SK-N-SH (cell line): ENCODE measurements at regions not wholly inside any gene's neighbourhood (a gene's known extent, or its start where the extent isn't known, plus 50 kb on each side); places are given as distances from the start of the nearest gene placed in this dataset.

Source experiments
- CTCF ChIA-PET: fragments of 300-600, 350-600 bp; formaldehyde crosslinking; extraction: SDS; loops from one replicate; lab custom pipeline; 2021; lab: Yijun Ruan, JAX
- POLR2A ChIA-PET: fragments of 350-600 bp; sonication (Branson Sonifier 250); formaldehyde crosslinking; extraction: SDS; loops from one replicate; lab custom pipeline; 2020; ENCODE audit warnings: antibody characterized with exemption, inconsistent platforms; lab: Yijun Ruan, JAX
- DNase-seq: peaks from one replicate; pipeline ENCODE4 v3.0.0; 2012
- H2AFZ ChIP-seq: fragments of 200-600 bp; sonication (generic); 2 replicates; pipeline ENCODE4 v1.8.1; 2016; ENCODE audit warnings: antibody characterized with exemption, mild to moderate bottlenecking, low read depth
- H3F3A ChIP-seq: fragments of 200-600 bp; sonication (generic); replicated peaks from 2 replicates; pipeline ENCODE3; 2016; ENCODE audit warnings: antibody characterized with exemption, mild to moderate bottlenecking; ENCODE audit not compliant: insufficient read depth
- H3K27ac ChIP-seq, 2 experiments: fragments of 200-500 bp in 1 of 2; fragments of 200-600 bp in 1 of 2; sonication (Bioruptor generic) in 1 of 2; sonication (generic), shearing (Covaris generic) in 1 of 2; 2 replicates each; pipeline versions ENCODE4 v1.5.1 to v1.6.1; 2014 to 2016; ENCODE audit warnings: low read depth in 2 of 2, inconsistent platforms in 1 of 2, low read length in 1 of 2, mild to moderate bottlenecking in 1 of 2, mixed read lengths in 1 of 2
- H3K27me3 ChIP-seq: fragments of 200-600 bp; sonication (generic), shearing (Covaris generic); 2 replicates; pipeline ENCODE4 v1.6.1; 2016; ENCODE audit warnings: mixed run types; ENCODE audit not compliant: insufficient read depth
- H3K36me3 ChIP-seq, 2 experiments: fragments of 200-500 bp in 1 of 2; fragments of 200-600 bp in 1 of 2; sonication (Bioruptor generic) in 1 of 2; sonication (generic) in 1 of 2; replicated peaks in 1 of 2; 2 replicates each; pipeline versions ENCODE3 to v1.5.1; 2014 to 2016; ENCODE audit warnings: low read length in 1 of 2, mild to moderate bottlenecking in 1 of 2; ENCODE audit not compliant: insufficient read depth in 2 of 2, control insufficient read depth in 1 of 2
- H3K4me1 ChIP-seq, 2 experiments: fragments of 200-500 bp in 1 of 2; fragments of 200-600 bp in 1 of 2; sonication (Bioruptor generic) in 1 of 2; sonication (generic), shearing (Covaris generic) in 1 of 2; 2 replicates each; pipeline versions ENCODE4 v1.5.1 to v1.6.1; 2014 to 2016; ENCODE audit warnings: low read depth in 1 of 2, low read length in 1 of 2, mixed run types in 1 of 2; ENCODE audit not compliant: insufficient read depth in 2 of 2, control insufficient read depth in 1 of 2
- H3K4me2 ChIP-seq: fragments of 200-600 bp; sonication (generic), shearing (Covaris generic); 2 replicates; pipeline ENCODE4 v1.6.1; 2017; ENCODE audit warnings: mixed run types
- H3K4me3 ChIP-seq, 2 experiments: fragments of 200-500 bp in 1 of 2; fragments of 200-600 bp in 1 of 2; sonication (Bioruptor generic) in 1 of 2; sonication (generic), shearing (Covaris generic) in 1 of 2; 2 replicates each; pipeline versions ENCODE4 v1.5.1 to v1.8.1; 2014 to 2016; ENCODE audit warnings: low read depth in 2 of 2, inconsistent platforms in 1 of 2, low read length in 1 of 2, mild to moderate bottlenecking in 1 of 2, mixed read lengths in 1 of 2, moderate library complexity in 1 of 2
- H3K79me2 ChIP-seq: fragments of 200-600 bp; sonication (generic); 2 replicates; pipeline ENCODE4 v1.8.1; 2017; ENCODE audit warnings: mild to moderate bottlenecking; ENCODE audit not compliant: insufficient read depth
- H3K9ac ChIP-seq: fragments of 200-600 bp; sonication (generic); 2 replicates; pipeline ENCODE4 v1.6.1; 2017; ENCODE audit warnings: mixed run types
- H3K9me2 ChIP-seq: fragments of 200-600 bp; sonication (generic); 2 replicates; pipeline ENCODE4 v1.6.1; 2017; ENCODE audit warnings: mixed run types
- H3K9me3 ChIP-seq: fragments of 200-600 bp; sonication (generic); 2 replicates; pipeline ENCODE4 v1.6.1; 2017; ENCODE audit warnings: mixed run types, mild to moderate bottlenecking, moderate library complexity
- H4K20me1 ChIP-seq: fragments of 200-600 bp; sonication (generic); 2 replicates; pipeline ENCODE4 v1.6.1; 2017; ENCODE audit warnings: mild to moderate bottlenecking, mixed run types; ENCODE audit not compliant: insufficient read depth
- ELF1 ChIP-seq: IDR thresholded peaks from 2 replicates; pipeline ENCODE4 v1.4.0; 2012
- EP300 ChIP-seq, 2 experiments: IDR thresholded peaks; 2 replicates each; pipeline versions ENCODE4 v1.4.0 to v1.6.1; 2012; ENCODE audit warnings: borderline replicate concordance in 1 of 2, low read depth in 1 of 2, low read length in 1 of 2
- FOXJ3 ChIP-seq: sonication (generic); formaldehyde crosslinking; IDR thresholded peaks from 2 replicates; pipeline ENCODE4 v1.5.1; 2020; ENCODE audit warnings: mild to moderate bottlenecking, missing genetic modification reagents
- JUND ChIP-seq: IDR thresholded peaks from 2 replicates; pipeline ENCODE4 v1.4.0; 2012
- MXI1 ChIP-seq: IDR thresholded peaks from 2 replicates; pipeline ENCODE4 v1.6.1; 2012; ENCODE audit warnings: mild to moderate bottlenecking, low read depth, low read length, improper control_type of control experiment
- NFIC ChIP-seq: IDR thresholded peaks from 2 replicates; pipeline ENCODE4 v1.4.0; 2012; ENCODE audit warnings: borderline replicate concordance
- RFX5 ChIP-seq: IDR thresholded peaks from 2 replicates; pipeline ENCODE4 v1.6.1; 2012; ENCODE audit warnings: mild to moderate bottlenecking, improper control_type of control experiment, low read length
- RXRA ChIP-seq: IDR thresholded peaks from 2 replicates; pipeline ENCODE4 v1.4.0; 2012; ENCODE audit warnings: low read depth, mild to moderate bottlenecking, borderline replicate concordance
- SIN3A ChIP-seq: IDR thresholded peaks from 2 replicates; pipeline ENCODE4 v1.6.1; 2012; ENCODE audit warnings: low read depth, mild to moderate bottlenecking, low read length, moderate library complexity, borderline replicate concordance
- SMC3 ChIP-seq: IDR thresholded peaks from 2 replicates; pipeline ENCODE4 v1.6.1; 2012; ENCODE audit warnings: low read depth, low read length, improper control_type of control experiment
- TCF12 ChIP-seq: IDR thresholded peaks from 2 replicates; pipeline ENCODE4 v1.4.0; 2012
- WGBS: methylation state at CpG from one replicate; pipeline ENCODE4 v1.1.6; 2017; ENCODE audit warnings: low lambda C conversion rate; 5-methylcytosine and 5-hydroxymethylcytosine counted together
- TF ChIP-seq, protein P1 (sequence below): IDR thresholded peaks from 2 replicates; pipeline ENCODE4; 2012
- TF ChIP-seq, protein P2 (sequence below): IDR thresholded peaks from 2 replicates; pipeline ENCODE4 v1.4.0; 2012; ENCODE audit warnings: low read depth, borderline replicate concordance
- TF ChIP-seq, protein P3 (sequence below): fragments of 150-350 bp; IDR thresholded peaks from 2 replicates; pipeline ENCODE4 v1.6.1; 2017; ENCODE audit warnings: antibody characterized with exemption, low read length, low read depth, borderline replicate concordance
- TF ChIP-seq, protein P4 (sequence below): fragments of 150-350 bp; IDR thresholded peaks from 2 replicates; pipeline ENCODE4 v1.6.1; 2016; ENCODE audit warnings: mild to moderate bottlenecking, low read depth, low read length
- TF ChIP-seq, protein P5 (sequence below): fragments of 200-600 bp; sonication (generic); IDR thresholded peaks from 2 replicates; pipeline ENCODE4 v1.6.1; 2017; ENCODE audit warnings: antibody characterized with exemption, mild to moderate bottlenecking, moderate library complexity

DNA sequence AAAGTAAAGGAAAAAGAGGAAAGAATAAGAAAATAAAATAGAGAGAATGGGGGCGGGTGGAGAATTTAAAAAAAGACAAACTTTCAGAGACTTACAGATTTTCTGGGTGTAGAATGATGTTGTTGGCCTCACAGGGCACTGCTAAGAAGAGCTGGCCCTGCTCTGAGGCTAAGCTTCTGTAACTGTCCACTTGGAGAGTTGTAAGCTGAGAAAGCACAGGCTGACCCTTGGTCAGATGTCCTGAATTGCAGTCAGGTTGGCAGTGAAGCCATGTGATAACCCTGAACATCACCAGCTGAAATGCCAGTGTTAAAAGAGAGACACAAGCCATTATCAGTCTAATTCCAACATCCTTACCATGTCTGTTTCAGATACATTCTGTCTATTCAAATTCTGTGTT, 272.1 kb upstream of the SORCS1 start (continued):
- TF ChIP-seq RXRA = no peak
- TF ChIP-seq SIN3A = no peak
- TF ChIP-seq, protein P1, sequence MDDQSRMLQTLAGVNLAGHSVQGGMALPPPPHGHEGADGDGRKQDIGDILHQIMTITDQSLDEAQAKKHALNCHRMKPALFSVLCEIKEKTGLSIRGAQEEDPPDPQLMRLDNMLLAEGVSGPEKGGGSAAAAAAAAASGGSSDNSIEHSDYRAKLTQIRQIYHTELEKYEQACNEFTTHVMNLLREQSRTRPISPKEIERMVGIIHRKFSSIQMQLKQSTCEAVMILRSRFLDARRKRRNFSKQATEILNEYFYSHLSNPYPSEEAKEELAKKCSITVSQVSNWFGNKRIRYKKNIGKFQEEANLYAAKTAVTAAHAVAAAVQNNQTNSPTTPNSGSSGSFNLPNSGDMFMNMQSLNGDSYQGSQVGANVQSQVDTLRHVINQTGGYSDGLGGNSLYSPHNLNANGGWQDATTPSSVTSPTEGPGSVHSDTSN = no peak

DNA sequence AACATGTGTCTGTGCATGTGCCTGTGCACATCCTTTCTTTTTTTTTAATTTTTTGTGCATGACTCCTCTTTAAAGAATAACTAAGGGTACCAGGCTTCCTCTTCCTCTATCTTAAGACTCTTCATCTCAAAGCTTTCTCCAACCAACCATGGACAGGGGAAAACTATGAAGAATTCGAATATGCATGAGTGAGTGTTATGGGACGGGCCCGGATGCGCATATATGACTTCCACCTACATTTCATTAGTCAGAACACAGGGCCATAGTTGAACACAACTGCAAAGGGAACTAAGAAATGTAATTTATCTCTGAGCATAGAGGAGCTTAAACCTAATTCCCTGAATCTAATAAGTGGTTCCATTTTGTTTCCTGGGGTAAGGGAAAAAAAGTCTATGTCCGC, 270.3 kb upstream of the SORCS1 start:
- Histone ChIP-seq H3K4me2 (no peak overlapping the region), H3K36me3 (no peaks in the 10 kb centered on the region), H3K79me2 (no peaks in the 10 kb centered on the region), H3F3A (no peaks in the 10 kb centered on the region), H2AFZ (no peak overlapping the region), H3K27ac (no peak overlapping the region), H3K9ac (no peak overlapping the region), H3K27me3 (no peaks in the 10 kb centered on the region), H3K9me3 (no peaks in the 10 kb centered on the region), H3K4me1 (peaks cover 0 to 3% of the 10 kb centered on the region in 2 experiments; a peak in 1 of 4 replicates), H4K20me1 (no peaks in the 10 kb centered on the region), H3K9me2 (no peaks in the 10 kb centered on the region), H3K4me3 (no peak overlapping the region)
- ChIA-PET POLR2A (interaction anchor here (0.6 kb wide), 1 partner anchor 265 kb away, joined by 3 read pairs; no protein-coding TSS in a partner anchor), CTCF (interaction anchor here (1.3 to 1.4 kb wide), 2 partner anchors 10 to 14 kb away, joined by 3 read pairs; no protein-coding TSS in a partner anchor)
- no peak for DNase-seq
- TF ChIP-seq JUND (no peak), EP300 (IDR thresholded peaks at IDR 0.05; ENCODE audit: borderline replicate concordance in 1 of 2, low read depth in 1 of 2, low read length in 1 of 2) (no peak), NFIC (no peak), ELF1 (no peak), SMC3 (no peak), TCF12 (no peak), RFX5 (no peak), MXI1 (no peak), SIN3A (no peak)
- TF ChIP-seq, protein P2, sequence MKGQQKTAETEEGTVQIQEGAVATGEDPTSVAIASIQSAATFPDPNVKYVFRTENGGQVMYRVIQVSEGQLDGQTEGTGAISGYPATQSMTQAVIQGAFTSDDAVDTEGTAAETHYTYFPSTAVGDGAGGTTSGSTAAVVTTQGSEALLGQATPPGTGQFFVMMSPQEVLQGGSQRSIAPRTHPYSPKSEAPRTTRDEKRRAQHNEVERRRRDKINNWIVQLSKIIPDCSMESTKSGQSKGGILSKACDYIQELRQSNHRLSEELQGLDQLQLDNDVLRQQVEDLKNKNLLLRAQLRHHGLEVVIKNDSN = no peak
- TF ChIP-seq, protein P3, sequence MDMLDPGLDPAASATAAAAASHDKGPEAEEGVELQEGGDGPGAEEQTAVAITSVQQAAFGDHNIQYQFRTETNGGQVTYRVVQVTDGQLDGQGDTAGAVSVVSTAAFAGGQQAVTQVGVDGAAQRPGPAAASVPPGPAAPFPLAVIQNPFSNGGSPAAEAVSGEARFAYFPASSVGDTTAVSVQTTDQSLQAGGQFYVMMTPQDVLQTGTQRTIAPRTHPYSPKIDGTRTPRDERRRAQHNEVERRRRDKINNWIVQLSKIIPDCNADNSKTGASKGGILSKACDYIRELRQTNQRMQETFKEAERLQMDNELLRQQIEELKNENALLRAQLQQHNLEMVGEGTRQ = no peak
- 64% methylated on average over 5 of the region's 5 CpGs for WGBS

DNA sequence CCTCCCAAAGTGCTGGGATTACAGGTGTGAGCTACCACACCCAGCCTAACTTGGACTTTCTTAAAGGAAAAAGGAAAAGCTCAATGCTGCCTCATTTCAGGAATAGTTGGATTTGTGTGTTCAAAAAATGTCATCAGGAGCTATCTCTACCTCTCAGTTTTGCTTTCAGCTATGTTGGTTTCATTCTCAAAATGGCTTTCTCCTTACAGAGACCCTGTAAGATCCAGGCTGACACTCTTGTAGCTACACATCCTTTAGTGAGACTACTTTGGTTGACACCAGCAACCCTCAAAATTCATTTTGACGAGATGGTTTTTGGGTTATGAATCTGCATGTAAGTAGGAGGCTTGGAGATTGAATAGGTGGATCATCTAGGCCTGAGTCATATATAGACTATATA, 269.7 kb upstream of the SORCS1 start:
- DNase-seq = no peak
- CTCF ChIA-PET = interaction anchor here (1.3 to 1.4 kb wide), 2 partner anchors 11 to 15 kb away, joined by 3 read pairs; no protein-coding TSS in a partner anchor
- Histone ChIP-seq H3K9ac (no peak overlapping the region), H3K9me2 (no peaks in the 10 kb centered on the region), H3K36me3 (no peaks in the 10 kb centered on the region), H3K79me2 (no peaks in the 10 kb centered on the region), H3K4me3 (no peak overlapping the region), H4K20me1 (no peaks in the 10 kb centered on the region), H3K27me3 (no peaks in the 10 kb centered on the region), H3F3A (no peaks in the 10 kb centered on the region), H3K4me2 (no peak overlapping the region), H3K9me3 (no peaks in the 10 kb centered on the region), H2AFZ (no peak overlapping the region), H3K27ac (no peak overlapping the region), H3K4me1 (peaks cover 0 to 3% of the 10 kb centered on the region in 2 experiments; a peak in 1 of 4 replicates)
- TF ChIP-seq, protein P4, sequence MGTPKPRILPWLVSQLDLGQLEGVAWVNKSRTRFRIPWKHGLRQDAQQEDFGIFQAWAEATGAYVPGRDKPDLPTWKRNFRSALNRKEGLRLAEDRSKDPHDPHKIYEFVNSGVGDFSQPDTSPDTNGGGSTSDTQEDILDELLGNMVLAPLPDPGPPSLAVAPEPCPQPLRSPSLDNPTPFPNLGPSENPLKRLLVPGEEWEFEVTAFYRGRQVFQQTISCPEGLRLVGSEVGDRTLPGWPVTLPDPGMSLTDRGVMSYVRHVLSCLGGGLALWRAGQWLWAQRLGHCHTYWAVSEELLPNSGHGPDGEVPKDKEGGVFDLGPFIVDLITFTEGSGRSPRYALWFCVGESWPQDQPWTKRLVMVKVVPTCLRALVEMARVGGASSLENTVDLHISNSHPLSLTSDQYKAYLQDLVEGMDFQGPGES = no peak
- TF ChIP-seq, protein P2 = no peak
- TF ChIP-seq, protein P5, sequence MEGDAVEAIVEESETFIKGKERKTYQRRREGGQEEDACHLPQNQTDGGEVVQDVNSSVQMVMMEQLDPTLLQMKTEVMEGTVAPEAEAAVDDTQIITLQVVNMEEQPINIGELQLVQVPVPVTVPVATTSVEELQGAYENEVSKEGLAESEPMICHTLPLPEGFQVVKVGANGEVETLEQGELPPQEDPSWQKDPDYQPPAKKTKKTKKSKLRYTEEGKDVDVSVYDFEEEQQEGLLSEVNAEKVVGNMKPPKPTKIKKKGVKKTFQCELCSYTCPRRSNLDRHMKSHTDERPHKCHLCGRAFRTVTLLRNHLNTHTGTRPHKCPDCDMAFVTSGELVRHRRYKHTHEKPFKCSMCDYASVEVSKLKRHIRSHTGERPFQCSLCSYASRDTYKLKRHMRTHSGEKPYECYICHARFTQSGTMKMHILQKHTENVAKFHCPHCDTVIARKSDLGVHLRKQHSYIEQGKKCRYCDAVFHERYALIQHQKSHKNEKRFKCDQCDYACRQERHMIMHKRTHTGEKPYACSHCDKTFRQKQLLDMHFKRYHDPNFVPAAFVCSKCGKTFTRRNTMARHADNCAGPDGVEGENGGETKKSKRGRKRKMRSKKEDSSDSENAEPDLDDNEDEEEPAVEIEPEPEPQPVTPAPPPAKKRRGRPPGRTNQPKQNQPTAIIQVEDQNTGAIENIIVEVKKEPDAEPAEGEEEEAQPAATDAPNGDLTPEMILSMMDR = no peak
- TF ChIP-seq FOXJ3 (CRISPR knock-in tag) = no peak
- 64% methylated on average over 1 of the region's 1 CpG for WGBS
- POLR2A ChIA-PET = no interaction called here
